ENCODE measurements at regions not wholly inside any gene's neighbourhood (a gene's known extent, or its start where the extent isn't known, plus 50 kb on each side); places are given as distances from the start of the nearest gene placed in this dataset.

GRCh38 chr1:157409927-157410326 is 142.4 kb downstream of the FCRL5 start:
- H3K9me3 ChIP-seq: no peaks in the 10 kb centered on the region
- H3K4me3 ChIP-seq: no peak overlapping the region
- DNase-seq (no peak), ATAC-seq (no peak)
- no peak for TF ChIP-seq CTCF (IDR thresholded peaks at IDR 0.05)
- no peaks in the 10 kb centered on the region for H3K4me1 ChIP-seq
- no peaks in the 10 kb centered on the region for H3K36me3 ChIP-seq
- intact Hi-C loops (cut with DNase I): no loop called here
- H3K27ac ChIP-seq: no peak overlapping the region
- H3K27me3 ChIP-seq: no peaks in the 10 kb centered on the region

GRCh38 chr1:157407917-157408525 is 144.3 kb downstream of the FCRL5 start:
- intact Hi-C loops (cut with DNase I): no loop called here
- ATAC-seq: no peak
- no peak for DNase-seq
- H3K36me3 ChIP-seq: no peaks in the 10 kb centered on the region
- H3K4me3 ChIP-seq: no peak overlapping the region
- TF ChIP-seq CTCF (IDR thresholded peaks at IDR 0.05): no peak
- H3K9me3 ChIP-seq: no peaks in the 10 kb centered on the region
- H3K4me1 ChIP-seq: peaks cover 0 to 7% of the 10 kb centered on the region in 2 donors
- no peak overlapping the region for H3K27ac ChIP-seq
- H3K27me3 ChIP-seq: no peaks in the 10 kb centered on the region

GRCh38 chr1:157407367-157407766 is 144.9 kb downstream of the FCRL5 start:
- no peaks in the 10 kb centered on the region for H3K9me3 ChIP-seq
- H3K27me3 ChIP-seq: no peaks in the 10 kb centered on the region
- no peak overlapping the region for H3K27ac ChIP-seq
- DNase-seq (no peak), ATAC-seq (no peak)
- no peaks in the 10 kb centered on the region for H3K36me3 ChIP-seq
- H3K4me1 ChIP-seq: peaks cover 0 to 13% of the 10 kb centered on the region in 2 donors
- no peak overlapping the region for H3K4me3 ChIP-seq
- intact Hi-C loops (cut with DNase I): no loop called here
- TF ChIP-seq CTCF (IDR thresholded peaks at IDR 0.05): no peak

GRCh38 chr1:157405662-157406061 is 146.7 kb downstream of the FCRL5 start:
- H3K27ac ChIP-seq: no peak overlapping the region
- no peak for ATAC-seq
- H3K9me3 ChIP-seq: no peaks in the 10 kb centered on the region
- H3K4me1 ChIP-seq: peaks cover 0 to 17% of the 10 kb centered on the region in 2 donors
- intact Hi-C loops (cut with DNase I): no loop called here
- no peak overlapping the region for H3K4me3 ChIP-seq
- no peaks in the 10 kb centered on the region for H3K36me3 ChIP-seq
- no peaks in the 10 kb centered on the region for H3K27me3 ChIP-seq
- no peak for TF ChIP-seq CTCF (IDR thresholded peaks at IDR 0.05)
- DNase-seq: no peak

GRCh38 chr1:157404614-157405013 is 147.7 kb downstream of the FCRL5 start:
- intact Hi-C loops (cut with DNase I): no loop called here
- Histone ChIP-seq H3K27me3 (no peaks in the 10 kb centered on the region), H3K9me3 (no peaks in the 10 kb centered on the region), H3K27ac (no peak overlapping the region), H3K36me3 (no peaks in the 10 kb centered on the region), H3K4me3 (no peak overlapping the region), H3K4me1 (peaks cover 0 to 17% of the 10 kb centered on the region in 2 donors)
- no peak for TF ChIP-seq CTCF (IDR thresholded peaks at IDR 0.05)
- DNase-seq (no peak), ATAC-seq (no peak)
